H1 (cell line): ENCODE measurements at regions not wholly inside any gene's neighbourhood (a gene's known extent, or its start where the extent isn't known, plus 50 kb on each side); places are given as distances from the start of the nearest gene placed in this dataset.

ENCODE experiments used
- CTCF ChIA-PET: fragments of 300-600 bp; sonication (Branson Sonifier 250); formaldehyde crosslinking; loops from one replicate; lab custom pipeline; 2021; ENCODE audit not compliant: partially characterized antibody; lab: Charles Lee
- POLR2A ChIA-PET: fragments of 300-600 bp; sonication (Branson Sonifier 250); formaldehyde crosslinking; loops from one replicate; lab custom pipeline; 2021; ENCODE audit warnings: inconsistent platforms; ENCODE audit not compliant: partially characterized antibody; lab: Charles Lee
- DNase-seq, 2 experiments: peaks; one replicate each; pipeline versions ENCODE4 v3.0.0 to v3.0.0-alpha.2; 2010 to 2022; ENCODE audit warnings: low spot score in 2 of 2, low read depth in 1 of 2, mixed read lengths in 1 of 2
- FAIRE-seq: peaks from 2 replicates; lab custom pipeline; 2011; peaks lifted over from hg19 to GRCh38; lab: Jason Lieb, UNC
- H2AFZ ChIP-seq: 2 replicates; pipeline ENCODE4 v1.8.1; 2012; ENCODE audit warnings: low read length, inconsistent platforms
- H2AK5ac ChIP-seq: 2 replicates; pipeline ENCODE4 v1.6.1; 2013; ENCODE audit warnings: low read depth, low read length
- H2BK120ac ChIP-seq: replicated peaks from 2 replicates; pipeline ENCODE3; 2013; ENCODE audit warnings: low read depth, low read length, inconsistent platforms
- H2BK12ac ChIP-seq: 2 replicates; pipeline ENCODE4 v1.6.1; 2013; ENCODE audit warnings: low read depth, low read length
- H2BK15ac ChIP-seq: 2 replicates; pipeline ENCODE4 v1.6.1; 2013; ENCODE audit warnings: low read length
- H2BK20ac ChIP-seq: 2 replicates; pipeline ENCODE4 v1.6.1; 2013; ENCODE audit warnings: low read length
- H2BK5ac ChIP-seq: 2 replicates; pipeline ENCODE4 v1.6.1; 2013; ENCODE audit warnings: low read depth, low read length
- H3K14ac ChIP-seq: 2 replicates; pipeline ENCODE4 v1.6.1; 2013; ENCODE audit warnings: inconsistent platforms; ENCODE audit not compliant: insufficient read length
- H3K18ac ChIP-seq: 2 replicates; pipeline ENCODE4 v1.6.1; 2013; ENCODE audit warnings: low read length; ENCODE audit errors: extremely low read depth
- H3K23ac ChIP-seq: 2 replicates; pipeline ENCODE4 v1.6.1; 2013; ENCODE audit warnings: inconsistent platforms; ENCODE audit not compliant: insufficient read length
- H3K23me2 ChIP-seq: 2 replicates; pipeline ENCODE4 v1.6.1; 2013; ENCODE audit warnings: low read depth, low read length
- H3K27ac ChIP-seq: 2 replicates; pipeline ENCODE4 v1.6.1; 2011; ENCODE audit warnings: low read depth, low read length, inconsistent platforms
- H3K27me3 ChIP-seq, 4 experiments: replicated peaks in 1 of 4; 1 replicate in 1 of 4; 2 replicates in 3 of 4; pipeline versions ENCODE4 v1.6.1 to v1.8.1; 2011 to 2013; ENCODE audit warnings: low read length in 3 of 4, mild to moderate bottlenecking in 3 of 4, inconsistent platforms in 2 of 4, mixed read lengths in 2 of 4, moderate library complexity in 1 of 4; ENCODE audit not compliant: control insufficient read depth in 3 of 4, insufficient read depth in 3 of 4; ENCODE audit errors: extremely low read depth in 1 of 4
- H3K36me3 ChIP-seq, 4 experiments: 2 replicates each; pipeline versions ENCODE4 v1.6.1 to v1.8.1; 2011 to 2013; ENCODE audit warnings: mild to moderate bottlenecking in 4 of 4, low read length in 3 of 4, moderate library complexity in 2 of 4, control low read depth in 1 of 4, inconsistent platforms in 1 of 4; ENCODE audit not compliant: insufficient read depth in 4 of 4, control insufficient read depth in 2 of 4
- H3K4ac ChIP-seq: replicated peaks from 2 replicates; pipeline ENCODE3; 2013; ENCODE audit warnings: low read length, low read depth, mixed read lengths, inconsistent platforms; ENCODE audit not compliant: insufficient read length
- H3K4me1 ChIP-seq, 4 experiments: replicated peaks in 1 of 4; 1 replicate in 1 of 4; 2 replicates in 3 of 4; pipeline versions ENCODE4 v1.6.1 to v1.8.1; 2011 to 2013; ENCODE audit warnings: low read length in 3 of 4, inconsistent platforms in 2 of 4, mixed read lengths in 1 of 4; ENCODE audit not compliant: insufficient read depth in 4 of 4, control insufficient read depth in 3 of 4
- H3K4me2 ChIP-seq, 2 experiments: 2 replicates each; pipeline versions ENCODE4 v1.6.1 to v1.8.1; 2011 to 2013; ENCODE audit warnings: low read depth in 2 of 2, low read length in 2 of 2, control low read depth in 1 of 2, inconsistent platforms in 1 of 2, mild to moderate bottlenecking in 1 of 2; ENCODE audit not compliant: insufficient read depth in 1 of 2
- H3K4me3 ChIP-seq, 4 experiments: fragments of 200-600, 300-600 bp in 1 of 4; sonication (generic), shearing (Covaris generic), sonication (Bioruptor Twin) in 1 of 4; 2 replicates each; pipeline versions ENCODE4 v1.5.1 to v1.8.1; 2011 to 2016; ENCODE audit warnings: low read length in 4 of 4, low read depth in 3 of 4, control low read depth in 2 of 4, inconsistent platforms in 2 of 4, mild to moderate bottlenecking in 2 of 4, mixed read lengths in 1 of 4, moderate library complexity in 1 of 4; ENCODE audit not compliant: insufficient read depth in 2 of 4; ENCODE audit errors: extremely low read depth in 1 of 4
- H3K56ac ChIP-seq: replicated peaks from 2 replicates; pipeline ENCODE3; 2013; ENCODE audit warnings: low read depth, mild to moderate bottlenecking, mixed read lengths, low read length, inconsistent platforms; ENCODE audit not compliant: insufficient read length
- H3K79me1 ChIP-seq: 2 replicates; pipeline ENCODE4 v1.6.1; 2013; ENCODE audit warnings: low read depth, low read length, control low read depth
- H3K79me2 ChIP-seq, 2 experiments: 2 replicates each; pipeline versions ENCODE4 v1.6.1 to v1.8.1; 2012 to 2013; ENCODE audit warnings: low read length in 2 of 2, mild to moderate bottlenecking in 2 of 2, inconsistent platforms in 1 of 2; ENCODE audit not compliant: insufficient read depth in 2 of 2, control insufficient read depth in 1 of 2
- H3K9ac ChIP-seq, 4 experiments: replicated peaks in 1 of 4; 1 replicate in 1 of 4; 2 replicates in 3 of 4; pipeline versions ENCODE4 v1.6.1 to v1.8.1; 2011 to 2013; ENCODE audit warnings: low read depth in 3 of 4, low read length in 3 of 4, control low read depth in 2 of 4, mild to moderate bottlenecking in 2 of 4, moderate library complexity in 2 of 4, inconsistent platforms in 1 of 4; ENCODE audit errors: extremely low read depth in 1 of 4
- H3K9me3 ChIP-seq, 2 experiments: 2 replicates each; pipeline versions ENCODE4 v1.6.1 to v1.8.1; 2012 to 2013; ENCODE audit warnings: mild to moderate bottlenecking in 2 of 2, moderate library complexity in 2 of 2, control low read depth in 1 of 2, inconsistent platforms in 1 of 2, low read depth in 1 of 2, low read length in 1 of 2, mixed read lengths in 1 of 2; ENCODE audit not compliant: insufficient read depth in 2 of 2
- H4K20me1 ChIP-seq, 2 experiments: replicated peaks in 1 of 2; 2 replicates each; pipeline versions ENCODE3 to v1.8.1; 2011 to 2013; ENCODE audit warnings: inconsistent platforms in 2 of 2, low read length in 2 of 2, mild to moderate bottlenecking in 1 of 2; ENCODE audit not compliant: insufficient read depth in 2 of 2, control insufficient read depth in 1 of 2
- H4K5ac ChIP-seq: 2 replicates; pipeline ENCODE4 v1.6.1; 2013; ENCODE audit warnings: low read length, low read depth, mixed read lengths, inconsistent platforms; ENCODE audit not compliant: insufficient read length
- H4K8ac ChIP-seq: 2 replicates; pipeline ENCODE4 v1.8.0; 2013; ENCODE audit warnings: mild to moderate bottlenecking, moderate library complexity, low read length, inconsistent platforms; ENCODE audit not compliant: insufficient read depth; ENCODE audit errors: extremely low read depth
- H4K91ac ChIP-seq: replicated peaks from 2 replicates; pipeline ENCODE3; 2013; ENCODE audit warnings: low read length, mixed read lengths, inconsistent platforms; ENCODE audit not compliant: insufficient read length
- CHD1 ChIP-seq: IDR thresholded peaks from 2 replicates; pipeline ENCODE4 v1.6.1; 2012; ENCODE audit warnings: low read depth, low read length, improper control_type of control experiment
- SIX5 ChIP-seq: IDR thresholded peaks from 2 replicates; pipeline ENCODE4 v1.6.1; 2011; ENCODE audit warnings: mild to moderate bottlenecking, low read depth, low read length
- TEAD4 ChIP-seq: IDR thresholded peaks from 2 replicates; pipeline ENCODE4 v1.6.1; 2012; ENCODE audit warnings: low read depth, low read length, inconsistent platforms, mixed read lengths
- WGBS, 2 experiments: shearing (Covaris generic) in 1 of 2; methylation state at CpG; one replicate each; pipeline versions ENCODE4 v1.1.6 to v1.1.7; 2013 to 2015; ENCODE audit warnings: low lambda C conversion rate in 2 of 2, mixed read lengths in 2 of 2, inconsistent platforms in 1 of 2, low coverage in 1 of 2, missing lambda C conversion rate in 1 of 2; ENCODE audit not compliant: insufficient replicate concordance in 2 of 2, insufficient coverage in 1 of 2, insufficient read length in 1 of 2; ENCODE audit errors: extremely low coverage in 1 of 2, missing lambda C conversion rate in 1 of 2; 5-methylcytosine and 5-hydroxymethylcytosine counted together

- no peaks in the 10 kb centered on the region for H3K27me3 ChIP-seq
- no peaks in the 10 kb centered on the region for H3K23me2 ChIP-seq
- 81% methylated on average over 5 of the region's 5 CpGs; no CpG with 5 or more reads in 1 of the 2 experiments for WGBS, 2 experiments
- no peak overlapping the region for H2BK20ac ChIP-seq
- FAIRE-seq, result no peak
- H3K56ac ChIP-seq, result no peak overlapping the region
- no peak overlapping the region for H4K91ac ChIP-seq
- no peak overlapping the region for H4K5ac ChIP-seq
- CTCF ChIA-PET, result no interaction called here
- H3K79me1 ChIP-seq, result no peaks in the 10 kb centered on the region
- H3K23ac ChIP-seq, result no peak overlapping the region
- H3K36me3 ChIP-seq, result no peaks in the 10 kb centered on the region
- no peaks in the 10 kb centered on the region for H3K79me2 ChIP-seq
- no peak overlapping the region for H3K4me2 ChIP-seq
- H3K14ac ChIP-seq, result no peak overlapping the region
- H3K4ac ChIP-seq, result no peak overlapping the region
- H4K20me1 ChIP-seq, result no peaks in the 10 kb centered on the region
- H2BK12ac ChIP-seq, result no peak overlapping the region
- H3K27ac ChIP-seq, result no peak overlapping the region
- no peaks in the 10 kb centered on the region for H3K9me3 ChIP-seq
- no peak overlapping the region for H2AFZ ChIP-seq
- H2BK15ac ChIP-seq, result no peak overlapping the region
- TF ChIP-seq TEAD4 (peak; percentile 55; the same call in 1 of the 2 replicates), CHD1 (no peak), SIX5 (no peak)
- no peak overlapping the region for H3K4me3 ChIP-seq
- no peak overlapping the region for H2BK5ac ChIP-seq
- no peak overlapping the region for H2BK120ac ChIP-seq
- H3K4me1 ChIP-seq, result no peaks in the 10 kb centered on the region
- DNase-seq, result no peak
- H4K8ac ChIP-seq, result no peak overlapping the region
- POLR2A ChIA-PET, result no interaction called here
- no peak overlapping the region for H3K18ac ChIP-seq
- H3K9ac ChIP-seq, result no peak overlapping the region
- H2AK5ac ChIP-seq, result no peak overlapping the region
These were observed 443.5 kb upstream of the KLF4 start for GRCh38 chr9:107933097-107933496.
